GM18870 (cell line): ENCODE measurements at regions not wholly inside any gene's neighbourhood (a gene's known extent, or its start where the extent isn't known, plus 50 kb on each side); places are given as distances from the start of the nearest gene placed in this dataset.
A peak's percentile ranks its signal among the peaks of the same experiment; 100 is the strongest.

Source experiments
- ATAC-seq: cut with Tn5 transposase; IDR thresholded peaks from one replicate; pipeline ENCODE4 v1.9.1; 2021; ENCODE audit warnings: moderate library complexity; ENCODE audit not compliant: unreplicated experiment

- ATAC-seq, result peak; percentile 61
Observed at GRCh38 chr21:25054689-25055088, 552.6 kb downstream of the MRPL39 start.

GRCh38 chr21:25039461-25040380, 567.6 kb downstream of the MRPL39 start:
- ATAC-seq, result peak; percentile 91

DNA sequence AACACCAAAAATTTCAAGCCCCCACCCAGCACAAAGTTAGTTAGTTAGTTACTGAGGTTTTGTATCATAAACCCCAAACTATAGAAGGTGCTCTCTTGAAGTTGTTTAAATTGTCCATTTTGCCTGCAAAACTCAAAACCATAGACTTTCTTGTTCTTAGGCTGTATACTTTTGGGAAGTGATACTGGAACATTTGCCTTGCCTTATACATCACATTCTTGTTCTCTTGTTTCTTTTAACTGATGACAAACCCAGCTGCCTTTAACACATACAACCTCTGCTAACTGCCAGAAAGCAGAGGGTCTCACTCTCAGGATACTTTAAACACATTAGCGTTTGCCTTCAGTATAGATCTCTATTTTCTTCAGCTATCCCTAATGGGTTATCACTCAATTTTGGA, 570.5 kb downstream of the MRPL39 start:
- no peak for ATAC-seq

DNA sequence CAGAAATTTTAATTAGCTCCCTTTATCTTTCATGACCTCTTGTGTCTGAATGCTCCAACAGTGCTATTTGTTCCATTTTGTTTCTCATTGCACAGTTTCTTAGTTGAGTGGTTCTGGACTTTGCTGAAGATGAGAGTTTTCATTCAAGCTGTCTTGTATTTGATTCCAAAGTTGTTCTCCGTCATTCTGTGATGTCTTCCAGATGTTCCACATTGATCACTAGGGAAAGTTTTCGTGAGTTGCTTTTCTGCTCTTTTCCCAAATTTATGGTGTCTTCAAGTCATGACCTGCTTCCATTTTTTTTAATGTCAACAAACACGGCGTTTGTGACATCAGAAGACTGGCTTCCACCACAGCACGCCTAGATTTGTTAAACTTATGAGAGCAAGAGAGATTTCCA, 575.5 kb downstream of the MRPL39 start:
- ATAC-seq, result no peak

- peak; percentile 81 for ATAC-seq
Observed at GRCh38 chr21:25029580-25029979, 577.7 kb downstream of the MRPL39 start.

- ATAC-seq, result no peak
Observed at GRCh38 chr21:25025596-25025995, 581.7 kb downstream of the MRPL39 start.

DNA sequence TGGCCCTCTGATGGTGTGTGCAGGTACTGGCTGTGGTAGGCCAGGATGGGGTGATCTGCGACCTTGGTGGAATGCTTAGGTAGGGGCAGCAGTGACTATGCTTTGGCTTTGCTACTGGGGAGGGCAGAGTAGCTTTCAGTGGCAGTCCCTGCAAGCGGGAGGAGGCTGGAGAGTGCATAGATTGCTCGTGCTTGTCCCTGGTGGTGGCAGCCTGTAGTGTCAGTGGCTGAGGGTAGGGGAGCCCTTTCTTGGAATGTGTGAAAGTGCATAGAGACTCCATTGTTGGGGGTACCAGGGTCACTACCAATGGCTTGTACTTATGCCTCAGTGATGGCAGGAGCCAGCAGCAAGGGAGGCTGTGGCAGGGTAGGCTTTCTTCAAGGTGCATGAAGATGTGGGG, 582.6 kb downstream of the MRPL39 start:
- no peak for ATAC-seq

GRCh38 chr21:25005388-25005787, 601.9 kb downstream of the MRPL39 start:
- ATAC-seq, result no peak

DNA sequence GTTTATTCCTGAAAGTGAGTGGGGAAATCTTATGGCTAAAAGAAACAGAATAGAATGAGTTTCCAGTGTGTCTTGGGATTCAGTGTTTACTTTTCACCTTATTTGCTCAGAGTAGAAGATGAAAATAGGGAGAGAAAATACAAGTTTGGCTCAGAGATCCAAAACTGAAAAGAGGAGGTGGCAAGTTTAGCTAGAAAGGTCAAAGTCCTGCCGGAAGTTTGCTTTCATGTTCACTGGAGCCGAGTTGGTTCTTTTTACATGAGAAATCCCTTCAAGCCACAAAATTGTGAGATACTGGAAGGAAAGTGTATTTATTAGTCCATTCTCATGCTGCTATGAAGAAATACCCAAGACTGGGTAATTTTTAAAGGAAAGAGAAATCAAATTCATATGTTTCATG, 604.6 kb downstream of the MRPL39 start:
- no peak for ATAC-seq

DNA sequence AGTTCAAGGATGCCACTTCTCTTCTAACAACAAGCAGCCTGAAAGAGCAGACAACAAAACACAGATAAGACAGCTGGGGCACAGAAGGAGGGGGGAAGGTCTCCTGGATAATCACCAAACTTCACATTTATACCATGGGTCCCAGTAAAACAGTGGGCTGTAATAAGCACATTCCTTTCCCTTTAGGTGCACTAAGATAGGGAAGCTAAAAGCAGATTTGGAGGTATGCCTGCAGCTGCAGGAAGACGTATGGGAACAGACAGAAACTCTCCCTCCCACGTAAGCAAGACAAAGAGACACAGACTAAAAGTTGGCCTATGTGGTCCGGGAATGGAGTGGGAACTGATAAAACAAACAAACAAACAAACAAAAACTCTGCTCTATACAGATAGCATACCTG, 612.1 kb downstream of the MRPL39 start:
- no peak for ATAC-seq

DNA sequence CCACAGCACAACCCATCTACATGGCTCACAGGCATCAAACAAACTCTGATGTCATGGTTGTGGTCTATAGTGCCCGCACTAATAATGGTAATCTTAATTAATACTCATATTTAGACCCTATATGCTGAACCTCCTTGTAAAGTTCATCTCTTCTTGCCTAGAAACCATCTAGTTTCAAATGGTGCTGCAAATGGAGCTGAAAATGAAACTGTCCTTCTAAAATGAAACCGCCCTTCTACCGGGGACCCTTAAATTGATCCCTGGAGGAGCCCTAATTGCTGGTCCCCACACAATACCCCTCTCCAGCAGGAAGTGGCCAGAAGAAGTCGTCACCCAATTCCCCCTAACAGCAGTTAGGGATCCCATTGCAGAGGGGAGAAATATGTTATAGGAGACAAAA, 612.6 kb downstream of the MRPL39 start:
- no peak for ATAC-seq

GRCh38 chr21:24989516-24989915, 617.8 kb downstream of the MRPL39 start:
- ATAC-seq, result no peak

DNA sequence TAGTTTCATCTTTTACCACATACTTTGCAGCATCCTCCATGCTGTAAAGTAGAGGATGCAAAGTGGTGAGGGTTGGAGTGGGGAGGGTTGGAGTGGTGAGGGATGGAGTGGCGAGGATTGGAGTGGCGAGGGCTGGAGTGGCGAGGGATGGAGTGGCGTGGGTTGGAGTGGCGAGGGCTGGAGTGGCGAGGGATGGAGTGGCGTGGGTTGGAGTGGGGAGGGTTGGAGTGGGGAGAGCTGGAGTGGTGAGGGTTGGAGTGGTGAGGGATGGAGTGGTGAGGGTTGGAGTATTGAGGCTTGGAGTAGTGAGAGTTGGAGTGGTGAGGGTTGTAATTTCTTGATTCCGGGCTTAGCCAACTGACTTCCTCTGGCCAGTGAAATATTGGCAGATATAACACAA, 618.3 kb downstream of the MRPL39 start:
- ATAC-seq, result no peak

- peak; percentile 86 for ATAC-seq
Observed at GRCh38 chr21:24976238-24976637, 631.0 kb downstream of the MRPL39 start.

DNA sequence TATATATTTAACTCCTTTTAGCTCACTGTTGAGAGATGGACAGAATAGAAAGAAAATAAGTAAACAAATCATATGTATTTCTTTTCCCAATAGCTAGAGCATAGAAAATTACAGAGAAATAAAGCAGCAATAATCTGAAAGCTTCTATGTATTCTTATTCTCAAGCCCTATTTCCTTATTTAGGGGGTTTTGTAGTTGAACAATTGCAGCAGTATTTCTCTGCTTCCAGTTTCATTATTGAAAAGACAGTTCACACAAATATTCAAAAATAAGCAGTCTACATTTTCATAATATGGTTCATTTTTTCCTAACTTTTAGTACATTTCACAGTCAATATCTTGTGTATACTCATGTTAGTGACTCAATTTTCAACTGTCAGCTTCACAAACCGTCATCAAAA, 638.2 kb downstream of the MRPL39 start:
- no peak for ATAC-seq

DNA sequence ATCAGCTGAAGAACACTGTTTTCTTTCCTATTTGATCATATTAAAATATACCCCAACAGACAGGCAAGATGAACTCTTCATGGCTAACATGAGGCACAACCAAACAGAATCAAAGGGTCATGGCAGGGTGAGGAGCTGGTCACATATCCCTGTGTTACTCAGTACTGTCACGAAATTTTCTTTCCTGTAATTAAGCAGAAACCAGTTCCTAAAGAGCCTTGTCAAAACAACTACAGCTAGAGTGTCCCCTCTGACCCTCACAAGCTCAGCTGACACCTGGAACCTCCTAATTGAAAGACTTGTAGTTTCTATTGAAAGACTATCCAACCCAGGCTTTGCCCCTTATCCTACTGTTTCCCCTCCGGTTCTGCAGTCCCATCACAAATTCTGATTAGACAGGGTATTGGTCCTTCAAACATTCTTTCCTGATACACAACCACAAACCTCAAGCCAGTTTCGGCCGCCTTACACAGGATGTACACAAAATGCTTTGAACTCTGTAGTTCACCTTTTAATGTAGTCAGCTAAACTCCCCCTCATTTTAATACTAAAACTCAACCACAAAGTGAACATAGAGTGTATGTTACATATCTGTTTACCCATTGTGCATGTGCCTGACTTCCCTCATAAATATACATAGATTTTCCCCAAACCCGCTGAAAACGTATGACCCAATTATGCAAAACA, 651.9 kb downstream of the MRPL39 start:
- ATAC-seq, result peak; percentile 96

DNA sequence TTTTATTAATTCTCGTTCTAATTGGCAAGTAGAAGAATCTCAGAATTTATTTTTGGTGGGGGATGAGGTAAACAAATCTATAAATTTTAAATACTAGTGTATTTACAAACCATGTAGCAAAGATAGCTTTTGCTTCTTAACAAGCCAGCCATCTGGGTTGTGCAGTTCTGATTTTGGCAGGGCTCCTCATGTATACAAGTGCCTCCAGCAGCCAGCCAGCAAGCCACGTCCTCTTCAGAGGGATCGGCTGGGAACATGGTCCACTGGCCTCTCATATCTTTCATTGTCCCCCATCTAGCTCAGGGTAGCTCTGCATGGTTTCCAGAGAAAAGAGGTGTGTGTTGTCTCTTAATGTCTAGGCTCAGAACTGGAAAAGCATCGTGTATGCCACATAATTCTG, 659.1 kb downstream of the MRPL39 start:
- no peak for ATAC-seq

- ATAC-seq, result no peak
Observed at GRCh38 chr21:24945910-24946309, 661.4 kb downstream of the MRPL39 start.

DNA sequence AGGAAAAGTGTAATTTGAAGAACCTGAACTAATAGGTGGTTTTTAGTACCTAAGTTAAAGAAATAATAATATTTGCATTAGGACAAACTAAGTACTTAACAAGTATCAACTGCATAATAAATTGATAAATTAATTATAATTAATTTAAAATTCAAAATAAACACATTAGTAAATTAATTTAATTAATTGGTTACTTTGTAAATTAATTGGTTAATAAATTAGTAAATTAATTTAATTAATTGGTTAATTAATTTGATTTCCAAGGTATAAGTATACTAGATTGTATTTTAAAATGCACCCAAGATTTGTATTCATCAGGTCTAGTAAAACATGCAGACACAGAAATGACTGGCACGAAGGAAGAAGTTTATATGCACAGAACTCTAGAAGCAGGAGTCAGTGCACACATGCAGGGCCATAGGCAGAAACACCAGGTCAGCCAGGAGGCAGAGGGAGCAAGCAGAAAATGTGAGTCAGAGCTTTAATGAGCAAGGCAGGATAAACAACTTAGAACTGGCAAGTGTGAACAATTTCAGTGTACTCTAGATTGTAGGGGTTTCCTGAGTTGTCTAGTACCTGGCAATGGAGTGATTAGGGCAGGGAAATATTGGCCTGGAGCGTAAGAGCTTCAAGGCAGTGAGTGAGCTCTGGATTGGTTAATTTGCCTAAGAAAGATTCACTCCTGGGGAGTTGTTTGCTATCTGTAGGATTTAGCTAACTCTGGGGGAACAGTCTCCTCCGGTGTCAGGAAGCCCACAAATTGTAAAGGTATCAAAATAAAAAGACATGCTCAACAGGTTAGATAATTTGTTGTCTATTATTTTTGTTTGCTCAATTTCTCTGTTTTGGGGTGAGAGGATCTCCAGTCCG, 665.7 kb downstream of the MRPL39 start:
- no peak for ATAC-seq

GRCh38 chr21:24939291-24939690, 668.0 kb downstream of the MRPL39 start:
- no peak for ATAC-seq

DNA sequence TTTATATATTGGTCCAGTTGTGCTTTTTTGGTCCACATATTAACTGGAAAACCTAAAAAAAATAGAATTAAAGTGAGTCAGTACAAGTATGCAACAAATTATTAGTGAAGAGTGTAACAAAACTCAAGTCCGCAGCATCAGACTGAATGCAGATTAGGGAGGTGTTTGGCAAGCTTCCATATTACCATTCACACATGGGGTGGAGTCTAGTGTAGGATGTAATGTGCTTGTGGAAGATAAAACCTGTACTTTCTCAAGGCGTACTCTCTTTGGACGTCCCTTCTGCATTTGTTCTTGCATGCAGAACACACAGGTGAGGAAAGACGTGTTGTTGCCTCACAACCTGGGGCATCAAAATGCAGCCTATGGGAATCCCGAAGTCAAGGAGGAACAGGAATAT, 668.7 kb downstream of the MRPL39 start:
- ATAC-seq, result no peak
